Renal cortex interstitium (tissue), 11 donors: ENCODE measurements at regions not wholly inside any gene's neighbourhood (a gene's known extent, or its start where the extent isn't known, plus 50 kb on each side); places are given as distances from the start of the nearest gene placed in this dataset.
"Not testable (repeated sequence)": the region's sequence is repeated elsewhere in the genome, so short reads cannot be mapped to it uniquely, and the experiment has no call there.

ENCODE experiments used
- DNase-seq, 11 donors: peaks; one replicate each; pipeline ENCODE4 v3.0.0-alpha.2; 2013; ENCODE audit warnings: low read depth in 9 of 11, low spot score in 4 of 11; ENCODE audit errors: extremely low read depth in 1 of 11

- no peak for DNase-seq
These were observed 233.7 kb upstream of the MEIS1 start for GRCh38 chr2:66201242-66201641.

- DNase-seq: no peak
These were observed 236.1 kb upstream of the MEIS1 start for GRCh38 chr2:66198873-66199272.

- DNase-seq: no peak
These were observed 242.0 kb upstream of the MEIS1 start for GRCh38 chr2:66192888-66193287.

GRCh38 chr2:66191311-66191710 is 243.6 kb upstream of the MEIS1 start:
- DNase-seq: no peak

- no peak for DNase-seq
These were observed 245.4 kb upstream of the MEIS1 start for GRCh38 chr2:66189553-66189952.

GRCh38 chr2:66186537-66186936 is 248.4 kb upstream of the MEIS1 start:
- peak in 1 of 11 donors; percentile 7 for DNase-seq

GRCh38 chr2:66185497-66186054 is 249.3 kb upstream of the MEIS1 start:
- no peak for DNase-seq

GRCh38 chr2:66177128-66177796 is 257.7 kb upstream of the MEIS1 start:
- DNase-seq: not testable (repeated sequence)

- no peak for DNase-seq
These were observed 260.4 kb upstream of the MEIS1 start for GRCh38 chr2:66174491-66174890.

GRCh38 chr2:66173645-66174044 is 261.3 kb upstream of the MEIS1 start:
- DNase-seq: no peak

- peak in 5 of 11 donors; percentile 6 to 20 (median 11) for DNase-seq
These were observed 263.4 kb upstream of the MEIS1 start for GRCh38 chr2:66171530-66171929.

GRCh38 chr2:66170744-66171330 is 264.1 kb upstream of the MEIS1 start:
- DNase-seq: no peak

GRCh38 chr2:66169076-66169475 is 265.8 kb upstream of the MEIS1 start:
- DNase-seq: no peak

- DNase-seq: no peak
These were observed 270.5 kb upstream of the MEIS1 start for GRCh38 chr2:66164470-66164869.

- no peak for DNase-seq
These were observed 278.8 kb upstream of the MEIS1 start for GRCh38 chr2:66156171-66156570.

- no peak for DNase-seq
These were observed 281.0 kb upstream of the MEIS1 start for GRCh38 chr2:66153941-66154340.

GRCh38 chr2:66145490-66145889 is 289.4 kb upstream of the MEIS1 start:
- no peak for DNase-seq

GRCh38 chr2:66144324-66144723 is 290.6 kb upstream of the MEIS1 start:
- DNase-seq: not testable (repeated sequence)

- DNase-seq: no peak
These were observed 297.3 kb upstream of the MEIS1 start for GRCh38 chr2:66137606-66138130.

- peak in 1 of 11 donors; percentile 22 for DNase-seq
These were observed 300.7 kb upstream of the MEIS1 start for GRCh38 chr2:66134138-66134701.
